H4 (cell line): ENCODE measurements at regions not wholly inside any gene's neighbourhood (a gene's known extent, or its start where the extent isn't known, plus 50 kb on each side); places are given as distances from the start of the nearest gene placed in this dataset.

Source experiments
- DNase-seq: peaks from one replicate; pipeline ENCODE4 v3.0.0-alpha.2; 2015; ENCODE audit warnings: low spot score

- DNase-seq: no peak
Measured at GRCh38 chr17:77501751-77502625, 361.2 kb downstream of the SEC14L1 start.

GRCh38 chr17:77502626-77503292, 362.0 kb downstream of the SEC14L1 start:
- no peak for DNase-seq

- DNase-seq: no peak
Measured at GRCh38 chr17:77503293-77503655, 362.5 kb downstream of the SEC14L1 start.

- DNase-seq: no peak
Measured at GRCh38 chr17:77503916-77504651, 363.3 kb downstream of the SEC14L1 start.

GRCh38 chr17:77504652-77505155, 363.9 kb downstream of the SEC14L1 start:
- no peak for DNase-seq

GRCh38 chr17:77505181-77505639, 364.4 kb downstream of the SEC14L1 start:
- no peak for DNase-seq

- DNase-seq: no peak
Measured at GRCh38 chr17:77506371-77506991, 365.7 kb downstream of the SEC14L1 start.

- DNase-seq: no peak
Measured at GRCh38 chr17:77507111-77507885, 366.5 kb downstream of the SEC14L1 start.

- no peak for DNase-seq
Measured at GRCh38 chr17:77508047-77508715, 367.4 kb downstream of the SEC14L1 start.

- no peak for DNase-seq
Measured at GRCh38 chr17:77509089-77509488, 368.3 kb downstream of the SEC14L1 start.

GRCh38 chr17:77509599-77509998, 368.8 kb downstream of the SEC14L1 start:
- DNase-seq: no peak

GRCh38 chr17:77510133-77510796, 369.5 kb downstream of the SEC14L1 start:
- DNase-seq: no peak

GRCh38 chr17:77511514-77512061, 370.8 kb downstream of the SEC14L1 start:
- no peak for DNase-seq

GRCh38 chr17:77512062-77512946, 371.5 kb downstream of the SEC14L1 start:
- no peak for DNase-seq

- no peak for DNase-seq
Measured at GRCh38 chr17:77513045-77513444, 372.3 kb downstream of the SEC14L1 start.

GRCh38 chr17:77515227-77515626, 374.5 kb downstream of the SEC14L1 start:
- no peak for DNase-seq

GRCh38 chr17:77516902-77517301, 376.1 kb downstream of the SEC14L1 start:
- DNase-seq: peak; percentile 42

- no peak for DNase-seq
Measured at GRCh38 chr17:77521076-77521475, 380.3 kb downstream of the SEC14L1 start.
